ENCODE measurements at regions not wholly inside any gene's neighbourhood (a gene's known extent, or its start where the extent isn't known, plus 50 kb on each side); places are given as distances from the start of the nearest gene placed in this dataset.
"Not testable (repeated sequence)": the region's sequence is repeated elsewhere in the genome, so short reads cannot be mapped to it uniquely, and the experiment has no call there.

GRCh38 chr2:212882626-212883025 lies 268.8 kb downstream of the IKZF2 start:
- H3K4me3 ChIP-seq, result no peak overlapping the region
- TF ChIP-seq POLR2A (IDR thresholded peaks at IDR 0.05) (no peak), CTCF (IDR thresholded peaks at IDR 0.05) (no peak)
- H3K27ac ChIP-seq, result no peak overlapping the region
- no peak for DNase-seq
- H3K4me1 ChIP-seq, result no peaks in the 10 kb centered on the region
- H3K9me3 ChIP-seq, result peaks cover 0 to 12% (median 0%) of the 10 kb centered on the region in 3 donors
- H3K27me3 ChIP-seq, result no peaks in the 10 kb centered on the region
- WGBS, 2 donors, result 66 to 85% methylated on average over 2 of the region's 2 CpGs
- no peaks in the 10 kb centered on the region for H3K36me3 ChIP-seq
- intact Hi-C loops (cut with DNase I), result no loop called here

GRCh38 chr2:212876556-212876955 lies 274.9 kb downstream of the IKZF2 start:
- H3K4me1 ChIP-seq; H3K27ac ChIP-seq; H3K36me3 ChIP-seq; intact Hi-C loops (cut with DNase I); H3K27me3 ChIP-seq; H3K4me3 ChIP-seq; DNase-seq; H3K9me3 ChIP-seq: not testable (repeated sequence)
- WGBS, 2 donors, result 86 to 87% methylated on average over 5 to 6 of the region's 6 CpGs

- H3K9me3 ChIP-seq; H3K4me1 ChIP-seq; H3K27me3 ChIP-seq; H3K27ac ChIP-seq; H3K36me3 ChIP-seq; DNase-seq; H3K4me3 ChIP-seq; intact Hi-C loops (cut with DNase I): not testable (repeated sequence)
- 82 to 91% methylated on average over 3 to 4 of the region's 5 CpGs for WGBS, 2 donors
Measured at GRCh38 chr2:212875950-212876349, 275.5 kb downstream of the IKZF2 start.

- WGBS, 2 donors, result 81 to 82% methylated on average over 2 of the region's 2 CpGs
- H3K9me3 ChIP-seq, result peaks cover 0 to 6% (median 0%) of the 10 kb centered on the region in 3 donors
- no peak overlapping the region for H3K4me3 ChIP-seq
- H3K27me3 ChIP-seq, result no peaks in the 10 kb centered on the region
- peaks cover 0 to 8% (median 0%) of the 10 kb centered on the region in 3 donors for H3K36me3 ChIP-seq
- intact Hi-C loops (cut with DNase I), result no loop called here
- no peak for DNase-seq
- no peak for TF ChIP-seq CTCF (IDR thresholded peaks at IDR 0.05)
- TF ChIP-seq POLR2A (IDR thresholded peaks at IDR 0.05), result no peak
- H3K27ac ChIP-seq, result no peak overlapping the region
- H3K4me1 ChIP-seq, result no peaks in the 10 kb centered on the region
Measured at GRCh38 chr2:212873256-212873655, 278.2 kb downstream of the IKZF2 start.

- Histone ChIP-seq H3K36me3 (peaks cover 0 to 8% (median 0%) of the 10 kb centered on the region in 3 donors), H3K9me3 (peaks cover 0 to 6% (median under 1%) of the 10 kb centered on the region in 3 donors), H3K27me3 (no peaks in the 10 kb centered on the region), H3K27ac (no peak overlapping the region), H3K4me3 (no peak overlapping the region), H3K4me1 (no peaks in the 10 kb centered on the region)
- DNase-seq, result no peak
- TF ChIP-seq CTCF (IDR thresholded peaks at IDR 0.05), result no peak
- TF ChIP-seq POLR2A (IDR thresholded peaks at IDR 0.05), result no peak
- intact Hi-C loops (cut with DNase I), result no loop called here
Measured at GRCh38 chr2:212871597-212871996, 279.8 kb downstream of the IKZF2 start.

GRCh38 chr2:212864186-212864585 lies 287.2 kb downstream of the IKZF2 start:
- TF ChIP-seq POLR2A (IDR thresholded peaks at IDR 0.05) (no peak), CTCF (IDR thresholded peaks at IDR 0.05) (no peak)
- H3K36me3 ChIP-seq, result no peaks in the 10 kb centered on the region
- no peaks in the 10 kb centered on the region for H3K4me1 ChIP-seq
- peaks cover 0 to 47% (median 22%) of the 10 kb centered on the region in 3 donors for H3K9me3 ChIP-seq
- H3K4me3 ChIP-seq, result no peak overlapping the region
- 89 to 95% methylated on average over 2 of the region's 2 CpGs for WGBS, 2 donors
- intact Hi-C loops (cut with DNase I), result no loop called here
- no peak overlapping the region for H3K27ac ChIP-seq
- H3K27me3 ChIP-seq, result no peaks in the 10 kb centered on the region
- no peak for DNase-seq

All from esophagus squamous epithelium (tissue), 5 donors.